Endodermal cell (in vitro differentiated cells): ENCODE measurements at regions not wholly inside any gene's neighbourhood (a gene's known extent, or its start where the extent isn't known, plus 50 kb on each side); places are given as distances from the start of the nearest gene placed in this dataset.

Experiments
- DNase-seq: peaks from one replicate; pipeline ENCODE4 v3.0.0-alpha.2; 2017
- H3K27ac ChIP-seq: 2 replicates; pipeline ENCODE4 v1.5.1; 2013; ENCODE audit warnings: mild to moderate bottlenecking, low read depth, low read length, moderate library complexity
- H3K27me3 ChIP-seq: 2 replicates; pipeline ENCODE4 v1.6.1; 2013; ENCODE audit warnings: mild to moderate bottlenecking, low read length, moderate library complexity; ENCODE audit not compliant: insufficient read depth, control insufficient read depth, poor library complexity, severe bottlenecking
- H3K36me3 ChIP-seq: 2 replicates; pipeline ENCODE4 v1.7.0; 2013; ENCODE audit warnings: mild to moderate bottlenecking, low read length, moderate library complexity; ENCODE audit not compliant: control insufficient read depth, insufficient read depth
- H3K4me1 ChIP-seq: one replicate; pipeline ENCODE4 v1.7.0; 2013; ENCODE audit warnings: low read length; ENCODE audit not compliant: control insufficient read depth, insufficient read depth
- H3K4me3 ChIP-seq: 2 replicates; pipeline ENCODE4 v1.5.1; 2013; ENCODE audit warnings: mild to moderate bottlenecking, low read length, moderate library complexity
- H3K9ac ChIP-seq: 2 replicates; pipeline ENCODE4 v1.6.1; 2013; ENCODE audit warnings: mild to moderate bottlenecking, low read length, moderate library complexity; ENCODE audit not compliant: poor library complexity, severe bottlenecking; ENCODE audit errors: extremely low read depth
- H3K9me3 ChIP-seq: 2 replicates; pipeline ENCODE4 v1.6.1; 2013; ENCODE audit warnings: mild to moderate bottlenecking, low read length, moderate library complexity; ENCODE audit not compliant: control insufficient read depth
- H3K27ac Mint-ChIP-seq: 2 replicates; pipeline ENCODE4 v1.8.0; 2020; ENCODE audit warnings: mixed read lengths
- H3K27me3 Mint-ChIP-seq: 2 replicates; pipeline ENCODE4 v1.8.0; 2021; ENCODE audit warnings: mild to moderate bottlenecking, mixed read lengths; ENCODE audit not compliant: insufficient read depth
- H3K36me3 Mint-ChIP-seq: 2 replicates; pipeline ENCODE4 v1.8.0; 2020; ENCODE audit warnings: low read depth, mixed read lengths
- H3K4me1 Mint-ChIP-seq: 2 replicates; pipeline ENCODE4 v1.8.0; 2020; ENCODE audit warnings: mixed read lengths
- H3K4me3 Mint-ChIP-seq: 2 replicates; pipeline ENCODE4 v1.8.0; 2020; ENCODE audit warnings: mild to moderate bottlenecking, moderate library complexity, mixed read lengths
- H3K9me3 Mint-ChIP-seq: 2 replicates; pipeline ENCODE4 v1.8.0; 2020; ENCODE audit warnings: mild to moderate bottlenecking, mixed read lengths
- WGBS, 2 experiments: methylation state at CpG; one replicate each; pipeline versions ENCODE4 v1.1.5 to v1.1.7; 2013; ENCODE audit warnings: missing lambda C conversion rate in 2 of 2, mixed read lengths in 1 of 2; ENCODE audit not compliant: insufficient coverage in 1 of 2, insufficient read length in 1 of 2; 5-methylcytosine and 5-hydroxymethylcytosine counted together
- TF ChIP-seq, protein P1 (sequence below): fragments of 200-600 bp; sonication (generic); conservative IDR thresholded peaks from 2 replicates; pipeline ENCODE4 v1.5.0; 2021; ENCODE audit warnings: antibody characterized with exemption, mild to moderate bottlenecking

DNA sequence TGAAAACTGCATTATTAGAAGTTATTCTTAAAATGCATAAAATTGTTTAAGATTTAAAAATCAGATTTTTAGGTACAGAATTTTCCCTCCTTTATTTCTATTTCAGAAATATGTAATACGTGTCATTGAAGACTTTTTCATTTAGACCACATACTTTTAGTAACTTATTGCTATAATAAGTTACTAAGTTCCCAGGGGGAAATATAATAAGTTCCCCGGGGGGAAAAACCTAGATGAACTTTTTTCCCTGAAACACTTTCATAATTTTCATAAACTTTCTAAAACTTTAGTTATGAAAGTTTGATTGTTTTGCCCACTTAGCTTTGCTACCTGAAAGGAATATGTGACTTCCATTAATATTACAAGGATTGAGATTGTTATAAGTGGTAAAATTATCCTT, 1341.5 kb upstream of the IGFBP7 start:
- Histone ChIP-seq H3K27me3 (no peaks in the 10 kb centered on the region), H3K27ac (no peak overlapping the region), H3K36me3 (no peaks in the 10 kb centered on the region), H3K4me1 (no peaks in the 10 kb centered on the region), H3K4me3 (no peak overlapping the region), H3K9ac (no peak overlapping the region), H3K9me3 (peaks cover 17% of the 10 kb centered on the region)
- Mint-ChIP-seq H3K4me3 (no peak overlapping the region), H3K36me3 (peaks cover 2% of the 10 kb centered on the region), H3K27ac (no peak overlapping the region), H3K9me3 (peaks cover 2% of the 10 kb centered on the region), H3K4me1 (no peaks in the 10 kb centered on the region), H3K27me3 (no peaks in the 10 kb centered on the region)
- no CpG with 5 or more reads among the region's 2 CpGs for WGBS, 2 experiments
- TF ChIP-seq, protein P1, sequence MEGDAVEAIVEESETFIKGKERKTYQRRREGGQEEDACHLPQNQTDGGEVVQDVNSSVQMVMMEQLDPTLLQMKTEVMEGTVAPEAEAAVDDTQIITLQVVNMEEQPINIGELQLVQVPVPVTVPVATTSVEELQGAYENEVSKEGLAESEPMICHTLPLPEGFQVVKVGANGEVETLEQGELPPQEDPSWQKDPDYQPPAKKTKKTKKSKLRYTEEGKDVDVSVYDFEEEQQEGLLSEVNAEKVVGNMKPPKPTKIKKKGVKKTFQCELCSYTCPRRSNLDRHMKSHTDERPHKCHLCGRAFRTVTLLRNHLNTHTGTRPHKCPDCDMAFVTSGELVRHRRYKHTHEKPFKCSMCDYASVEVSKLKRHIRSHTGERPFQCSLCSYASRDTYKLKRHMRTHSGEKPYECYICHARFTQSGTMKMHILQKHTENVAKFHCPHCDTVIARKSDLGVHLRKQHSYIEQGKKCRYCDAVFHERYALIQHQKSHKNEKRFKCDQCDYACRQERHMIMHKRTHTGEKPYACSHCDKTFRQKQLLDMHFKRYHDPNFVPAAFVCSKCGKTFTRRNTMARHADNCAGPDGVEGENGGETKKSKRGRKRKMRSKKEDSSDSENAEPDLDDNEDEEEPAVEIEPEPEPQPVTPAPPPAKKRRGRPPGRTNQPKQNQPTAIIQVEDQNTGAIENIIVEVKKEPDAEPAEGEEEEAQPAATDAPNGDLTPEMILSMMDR, result no peak
- no peak for DNase-seq

DNA sequence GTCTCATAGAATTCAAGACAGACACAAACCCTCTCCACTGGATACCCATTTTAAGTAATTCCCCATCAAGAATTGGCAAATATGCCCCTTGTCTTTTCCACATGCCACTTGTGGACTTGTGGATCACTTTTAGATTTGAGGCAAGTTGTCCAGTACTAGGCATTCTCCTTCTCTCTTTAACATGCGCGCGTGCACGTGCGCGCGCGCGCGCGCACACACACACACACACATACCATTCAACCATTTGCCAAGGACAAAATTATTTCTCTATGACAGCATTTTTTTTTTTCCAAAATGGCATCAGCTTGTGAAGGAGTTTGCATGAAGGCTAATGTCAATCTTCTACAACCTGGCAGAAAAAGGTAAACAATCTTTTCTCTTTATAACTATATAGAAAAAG, 1325.7 kb upstream of the IGFBP7 start:
- no peaks in the 10 kb centered on the region for H3K27me3 Mint-ChIP-seq
- H3K4me3 Mint-ChIP-seq, result no peak overlapping the region
- peaks cover 28% of the 10 kb centered on the region for H3K9me3 ChIP-seq
- no peaks in the 10 kb centered on the region for H3K27me3 ChIP-seq
- no peak overlapping the region for H3K27ac ChIP-seq
- 99% methylated on average over 11 of the region's 11 CpGs; no CpG with 5 or more reads in 1 of the 2 experiments for WGBS, 2 experiments
- H3K9ac ChIP-seq, result no peak overlapping the region
- H3K36me3 ChIP-seq, result no peaks in the 10 kb centered on the region
- no peak overlapping the region for H3K4me3 ChIP-seq
- DNase-seq, result no peak
- TF ChIP-seq, protein P1, result no peak
- no peaks in the 10 kb centered on the region for H3K4me1 ChIP-seq
- H3K36me3 Mint-ChIP-seq, result peaks cover 8% of the 10 kb centered on the region
- no peak overlapping the region for H3K27ac Mint-ChIP-seq
- no peaks in the 10 kb centered on the region for H3K4me1 Mint-ChIP-seq
- peaks cover 23% of the 10 kb centered on the region for H3K9me3 Mint-ChIP-seq

DNA sequence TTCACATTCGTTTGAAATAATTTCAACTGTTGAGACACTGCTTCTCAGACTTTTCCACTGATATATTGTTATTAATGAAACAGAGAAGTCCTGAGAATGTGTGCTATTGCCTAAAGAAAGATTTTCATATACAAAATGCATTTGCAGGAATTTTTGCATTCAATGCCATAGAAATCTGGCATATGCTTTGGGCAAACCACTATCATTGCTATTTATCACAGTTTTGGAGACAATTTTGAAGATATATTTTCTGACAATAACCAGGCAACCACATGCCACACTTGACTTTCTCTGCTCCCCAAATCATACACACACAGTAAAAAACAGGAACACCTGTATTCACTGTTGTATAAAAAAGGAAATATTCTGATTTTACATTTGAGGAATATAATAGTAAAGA, 1303.7 kb upstream of the IGFBP7 start:
- H3K4me3 ChIP-seq, result no peak overlapping the region
- peaks cover 15% of the 10 kb centered on the region for H3K4me1 Mint-ChIP-seq
- no peak overlapping the region for H3K27ac ChIP-seq
- no peaks in the 10 kb centered on the region for H3K27me3 ChIP-seq
- H3K9me3 Mint-ChIP-seq, result no peaks in the 10 kb centered on the region
- H3K27me3 Mint-ChIP-seq, result no peaks in the 10 kb centered on the region
- H3K4me1 ChIP-seq, result peaks cover 4% of the 10 kb centered on the region
- no peaks in the 10 kb centered on the region for H3K9me3 ChIP-seq
- no peak overlapping the region for H3K27ac Mint-ChIP-seq
- no peak for DNase-seq
- TF ChIP-seq, protein P1, result no peak
- H3K36me3 Mint-ChIP-seq, result no peaks in the 10 kb centered on the region
- 94 to 100% methylated on average over 1 of the region's 1 CpG for WGBS, 2 experiments
- H3K36me3 ChIP-seq, result no peaks in the 10 kb centered on the region
- no peak overlapping the region for H3K4me3 Mint-ChIP-seq
- no peak overlapping the region for H3K9ac ChIP-seq
